ENCODE measurements at regions not wholly inside any gene's neighbourhood (a gene's known extent, or its start where the extent isn't known, plus 50 kb on each side); places are given as distances from the start of the nearest gene placed in this dataset.

DNA sequence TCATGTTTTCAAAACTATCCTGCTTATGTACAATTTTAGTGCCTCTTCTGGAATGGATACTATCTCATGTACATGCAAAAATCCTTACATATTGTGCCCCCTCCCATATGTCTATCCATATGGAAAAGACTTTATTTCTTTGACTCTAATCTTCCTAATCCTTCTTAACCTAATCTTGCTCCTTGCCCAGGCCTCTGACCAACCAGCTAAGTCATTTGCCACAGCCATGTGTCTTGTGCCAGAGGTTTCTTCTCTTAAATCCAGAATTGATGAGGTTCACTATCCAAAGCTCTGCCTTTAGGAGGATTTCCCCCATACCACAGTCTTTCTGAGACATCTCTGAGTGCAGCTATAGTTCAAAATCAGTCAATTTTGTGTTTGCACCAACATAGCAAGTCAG lies 68.9 kb upstream of the RNF180 start:
- TF ChIP-seq HMGXB4 (CRISPR knock-in tag; IDR thresholded peaks at IDR 0.05; ENCODE audit: borderline replicate concordance) (no peak), HDAC2 (IDR thresholded peaks at IDR 0.05) (no peak), BHLHE40 (IDR thresholded peaks at IDR 0.05; ENCODE audit: low read depth, low read length) (no peak), POLR2A (IDR thresholded peaks at IDR 0.05; ENCODE audit: low read length) (no peak), MYC (IDR thresholded peaks at IDR 0.05; ENCODE audit: borderline replicate concordance, low read length) (no peak), RAD21 (conservative IDR thresholded peaks at IDR 0.05 in 1 of 2, IDR thresholded peaks at IDR 0.05 in 1 of 2) (no peak), CEBPB (IDR thresholded peaks at IDR 0.05) (no peak), RFX5 (IDR thresholded peaks at IDR 0.05) (no peak), HEYL (CRISPR knock-in tag; IDR thresholded peaks at IDR 0.05) (no peak)
- TF ChIP-seq, protein P1, sequence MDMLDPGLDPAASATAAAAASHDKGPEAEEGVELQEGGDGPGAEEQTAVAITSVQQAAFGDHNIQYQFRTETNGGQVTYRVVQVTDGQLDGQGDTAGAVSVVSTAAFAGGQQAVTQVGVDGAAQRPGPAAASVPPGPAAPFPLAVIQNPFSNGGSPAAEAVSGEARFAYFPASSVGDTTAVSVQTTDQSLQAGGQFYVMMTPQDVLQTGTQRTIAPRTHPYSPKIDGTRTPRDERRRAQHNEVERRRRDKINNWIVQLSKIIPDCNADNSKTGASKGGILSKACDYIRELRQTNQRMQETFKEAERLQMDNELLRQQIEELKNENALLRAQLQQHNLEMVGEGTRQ (IDR thresholded peaks at IDR 0.05), result no peak
- TF ChIP-seq, protein P2, sequence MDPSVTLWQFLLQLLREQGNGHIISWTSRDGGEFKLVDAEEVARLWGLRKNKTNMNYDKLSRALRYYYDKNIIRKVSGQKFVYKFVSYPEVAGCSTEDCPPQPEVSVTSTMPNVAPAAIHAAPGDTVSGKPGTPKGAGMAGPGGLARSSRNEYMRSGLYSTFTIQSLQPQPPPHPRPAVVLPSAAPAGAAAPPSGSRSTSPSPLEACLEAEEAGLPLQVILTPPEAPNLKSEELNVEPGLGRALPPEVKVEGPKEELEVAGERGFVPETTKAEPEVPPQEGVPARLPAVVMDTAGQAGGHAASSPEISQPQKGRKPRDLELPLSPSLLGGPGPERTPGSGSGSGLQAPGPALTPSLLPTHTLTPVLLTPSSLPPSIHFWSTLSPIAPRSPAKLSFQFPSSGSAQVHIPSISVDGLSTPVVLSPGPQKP (IDR thresholded peaks at IDR 0.05; ENCODE audit: low read depth, low read length), result no peak
- TF ChIP-seq, protein P3, sequence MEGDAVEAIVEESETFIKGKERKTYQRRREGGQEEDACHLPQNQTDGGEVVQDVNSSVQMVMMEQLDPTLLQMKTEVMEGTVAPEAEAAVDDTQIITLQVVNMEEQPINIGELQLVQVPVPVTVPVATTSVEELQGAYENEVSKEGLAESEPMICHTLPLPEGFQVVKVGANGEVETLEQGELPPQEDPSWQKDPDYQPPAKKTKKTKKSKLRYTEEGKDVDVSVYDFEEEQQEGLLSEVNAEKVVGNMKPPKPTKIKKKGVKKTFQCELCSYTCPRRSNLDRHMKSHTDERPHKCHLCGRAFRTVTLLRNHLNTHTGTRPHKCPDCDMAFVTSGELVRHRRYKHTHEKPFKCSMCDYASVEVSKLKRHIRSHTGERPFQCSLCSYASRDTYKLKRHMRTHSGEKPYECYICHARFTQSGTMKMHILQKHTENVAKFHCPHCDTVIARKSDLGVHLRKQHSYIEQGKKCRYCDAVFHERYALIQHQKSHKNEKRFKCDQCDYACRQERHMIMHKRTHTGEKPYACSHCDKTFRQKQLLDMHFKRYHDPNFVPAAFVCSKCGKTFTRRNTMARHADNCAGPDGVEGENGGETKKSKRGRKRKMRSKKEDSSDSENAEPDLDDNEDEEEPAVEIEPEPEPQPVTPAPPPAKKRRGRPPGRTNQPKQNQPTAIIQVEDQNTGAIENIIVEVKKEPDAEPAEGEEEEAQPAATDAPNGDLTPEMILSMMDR (IDR thresholded peaks at IDR 0.05), result no peak
- TF ChIP-seq, protein P4, sequence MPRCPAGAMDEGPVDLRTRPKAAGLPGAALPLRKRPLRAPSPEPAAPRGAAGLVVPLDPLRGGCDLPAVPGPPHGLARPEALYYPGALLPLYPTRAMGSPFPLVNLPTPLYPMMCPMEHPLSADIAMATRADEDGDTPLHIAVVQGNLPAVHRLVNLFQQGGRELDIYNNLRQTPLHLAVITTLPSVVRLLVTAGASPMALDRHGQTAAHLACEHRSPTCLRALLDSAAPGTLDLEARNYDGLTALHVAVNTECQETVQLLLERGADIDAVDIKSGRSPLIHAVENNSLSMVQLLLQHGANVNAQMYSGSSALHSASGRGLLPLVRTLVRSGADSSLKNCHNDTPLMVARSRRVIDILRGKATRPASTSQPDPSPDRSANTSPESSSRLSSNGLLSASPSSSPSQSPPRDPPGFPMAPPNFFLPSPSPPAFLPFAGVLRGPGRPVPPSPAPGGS (IDR thresholded peaks at IDR 0.05), result no peak

Measured in A549 (cell line).